HepG2 (cell line): ENCODE measurements at regions not wholly inside any gene's neighbourhood (a gene's known extent, or its start where the extent isn't known, plus 50 kb on each side); places are given as distances from the start of the nearest gene placed in this dataset.

Experiments used
- ATF7-NPFF ChIP-seq: sonication (generic); formaldehyde crosslinking; IDR thresholded peaks from 2 replicates; pipeline ENCODE4 v1.8.1; 2023; ENCODE audit warnings: mild to moderate bottlenecking, low read depth, missing genetic modification reagents, moderate library complexity
- FOXA3 ChIP-seq: IDR thresholded peaks from 2 replicates; pipeline ENCODE4 v1.6.1; 2016; ENCODE audit warnings: missing genetic modification reagents, missing compliant biosample characterization
- FOXJ3 ChIP-seq: sonication (generic); formaldehyde crosslinking; IDR thresholded peaks from 2 replicates; pipeline ENCODE4 v1.4.0; 2020; ENCODE audit warnings: missing genetic modification reagents, mild to moderate bottlenecking, borderline replicate concordance
- GTF2F1 ChIP-seq: fragments of 150-350 bp; IDR thresholded peaks from 2 replicates; pipeline ENCODE4 v1.6.1; 2014; ENCODE audit warnings: low read length
- MEIS1 ChIP-seq: sonication (generic); formaldehyde crosslinking; IDR thresholded peaks from 2 replicates; pipeline ENCODE4 v1.9.0; 2021; ENCODE audit warnings: mild to moderate bottlenecking, missing genetic modification reagents, moderate library complexity, borderline replicate concordance
- MLXIP ChIP-seq: sonication (generic); formaldehyde crosslinking; IDR thresholded peaks from 2 replicates; pipeline ENCODE4 v1.9.0; 2021; ENCODE audit warnings: missing genetic modification reagents, borderline replicate concordance
- NFIC ChIP-seq: IDR thresholded peaks from 2 replicates; pipeline ENCODE4 v1.6.1; 2012; ENCODE audit warnings: mild to moderate bottlenecking, low read length, inconsistent platforms
- NFKBIZ ChIP-seq: IDR thresholded peaks from 2 replicates; pipeline ENCODE4 v1.6.1; 2018; ENCODE audit warnings: missing genetic modification reagents, missing compliant biosample characterization
- PLSCR1 ChIP-seq: sonication (generic); formaldehyde crosslinking; IDR thresholded peaks from 2 replicates; pipeline ENCODE4 v1.5.0; 2020; ENCODE audit warnings: missing genetic modification reagents, mild to moderate bottlenecking, borderline replicate concordance
- RARA ChIP-seq: IDR thresholded peaks from 2 replicates; pipeline ENCODE4 v1.6.1; 2016; ENCODE audit warnings: missing genetic modification reagents, missing compliant biosample characterization
- RBAK ChIP-seq: sonication (generic); formaldehyde crosslinking; IDR thresholded peaks from 2 replicates; pipeline ENCODE4 v1.5.1; 2020; ENCODE audit warnings: mild to moderate bottlenecking, missing genetic modification reagents
- REST ChIP-seq, 2 experiments: IDR thresholded peaks; 2 replicates each; pipeline ENCODE4 v1.6.1; 2011 to 2012; ENCODE audit warnings: low read length in 2 of 2, borderline replicate concordance in 1 of 2, low read depth in 1 of 2, mild to moderate bottlenecking in 1 of 2, moderate library complexity in 1 of 2
- RORA ChIP-seq: sonication (generic); formaldehyde crosslinking; IDR thresholded peaks from 2 replicates; pipeline ENCODE4 v1.5.0; 2020; ENCODE audit warnings: mild to moderate bottlenecking, missing genetic modification reagents, moderate library complexity
- SMAD3 ChIP-seq: sonication (generic); formaldehyde crosslinking; IDR thresholded peaks from 2 replicates; pipeline ENCODE4 v1.4.0; 2020; ENCODE audit warnings: missing genetic modification reagents
- SNAPC2 ChIP-seq: sonication (generic); formaldehyde crosslinking; IDR thresholded peaks from 2 replicates; pipeline ENCODE4 v1.8.1; 2022; ENCODE audit warnings: mild to moderate bottlenecking, missing genetic modification reagents
- SP1 ChIP-seq, 2 experiments: fragments of 450-650 bp in 1 of 2; sonication (generic) in 1 of 2; formaldehyde crosslinking in 1 of 2; IDR thresholded peaks; 2 replicates each; pipeline versions ENCODE4 v1.4.0 to v1.6.1; 2016 to 2020; ENCODE audit warnings: missing genetic modification reagents in 1 of 2
- SP5 ChIP-seq: IDR thresholded peaks from 2 replicates; pipeline ENCODE4 v1.6.1; 2016; ENCODE audit warnings: low read depth, borderline replicate concordance
- ZBTB43 ChIP-seq: sonication (generic); formaldehyde crosslinking; conservative IDR thresholded peaks from 2 replicates; pipeline ENCODE4 v1.4.0; 2020; ENCODE audit warnings: missing genetic modification reagents
- ZIK1 ChIP-seq: sonication (generic); formaldehyde crosslinking; IDR thresholded peaks from 2 replicates; pipeline ENCODE4 v1.5.0; 2020; ENCODE audit warnings: mild to moderate bottlenecking, low read depth, missing genetic modification reagents, borderline replicate concordance
- ZNF274 ChIP-seq: sonication (generic); formaldehyde crosslinking; IDR thresholded peaks from 2 replicates; pipeline ENCODE4 v1.5.1; 2020; ENCODE audit warnings: mild to moderate bottlenecking, missing genetic modification reagents
- ZNF691 ChIP-seq: sonication (generic); formaldehyde crosslinking; IDR thresholded peaks from 2 replicates; pipeline ENCODE4 v1.4.0; 2020; ENCODE audit warnings: missing genetic modification reagents, low read depth, mild to moderate bottlenecking, borderline replicate concordance
- ZNF780A ChIP-seq: sonication (generic); formaldehyde crosslinking; IDR thresholded peaks from 2 replicates; pipeline ENCODE4 v1.8.0; 2022; ENCODE audit warnings: mild to moderate bottlenecking, missing genetic modification reagents, moderate library complexity

GRCh38 chr1:213733705-213734104 is 254.1 kb upstream of the PROX1 start (continued):
- TF ChIP-seq REST (IDR thresholded peaks at IDR 0.05; ENCODE audit: borderline replicate concordance in 1 of 2, low read depth in 1 of 2, low read length in 2 of 2) (no peak), ZNF691 (CRISPR knock-in tag) (no peak), FOXJ3 (peak; percentile 49; the same call in 1 of the 2 replicates), SNAPC2 (0 out of 2 replicates have a peak, but pooled peaks have one; percentile 58), SP5 (CRISPR knock-in tag) (0 out of 2 replicates have a peak, but pooled peaks have one; percentile 25), ZNF780A (CRISPR knock-in tag) (no peak), GTF2F1 (no peak), FOXA3 (CRISPR knock-in tag) (peak; percentile 83), NFKBIZ (CRISPR knock-in tag) (no peak), ZIK1 (CRISPR knock-in tag) (no peak), SMAD3 (CRISPR knock-in tag) (peak; percentile 51; the same call in 1 of the 2 replicates), RARA (CRISPR knock-in tag) (peak; percentile 67), NFIC (peak; percentile 77; the same call in 1 of the 2 replicates), PLSCR1 (no peak), MEIS1 (CRISPR knock-in tag) (no peak), ZBTB43 (CRISPR knock-in tag) (0 out of 2 replicates have a peak, but pooled peaks have one; percentile 30), MLXIP (CRISPR knock-in tag) (no peak), SP1 (IDR thresholded peaks at IDR 0.05) (no peak), SP1 (CRISPR knock-in tag; IDR thresholded peaks at IDR 0.05) (no peak), ATF7-NPFF (CRISPR knock-in tag) (no peak), RBAK (CRISPR knock-in tag) (no peak), ZNF274 (CRISPR knock-in tag) (no peak), RORA (no peak; the same call in 1 of the 2 replicates)
